Activated naive CD8-positive, alpha-beta T cell treated with anti-CD3 and anti-CD28 coated beads, Interleukin-2, amount 50 U/mL, for 24 hours (primary cell): ENCODE measurements at regions not wholly inside any gene's neighbourhood (a gene's known extent, or its start where the extent isn't known, plus 50 kb on each side); places are given as distances from the start of the nearest gene placed in this dataset.

Experiments used
- ATAC-seq: fragments of 150-1000 bp; cut with Tn5 transposase; one replicate; pipeline ENCODE4 v1.10.0; 2021
- DNase-seq: peaks from one replicate; pipeline ENCODE4 v3.0.0; 2021
- H3K27ac Mint-ChIP-seq: one replicate; pipeline ENCODE4 v1.8.0; 2021; ENCODE audit warnings: mild to moderate bottlenecking, mixed read lengths
- H3K27me3 Mint-ChIP-seq: one replicate; pipeline ENCODE4 v1.8.0; 2021; ENCODE audit warnings: mixed read lengths
- H3K36me3 Mint-ChIP-seq: one replicate; pipeline ENCODE4 v1.8.0; 2021; ENCODE audit warnings: low read depth, mixed read lengths
- H3K4me1 Mint-ChIP-seq: one replicate; pipeline ENCODE4 v1.8.0; 2021; ENCODE audit warnings: mixed read lengths
- H3K4me3 Mint-ChIP-seq: one replicate; pipeline ENCODE4 v1.8.0; 2021; ENCODE audit warnings: mild to moderate bottlenecking, moderate library complexity, mixed read lengths
- H3K9me3 Mint-ChIP-seq: one replicate; pipeline ENCODE4 v1.8.0; 2021; ENCODE audit warnings: mixed read lengths

DNA sequence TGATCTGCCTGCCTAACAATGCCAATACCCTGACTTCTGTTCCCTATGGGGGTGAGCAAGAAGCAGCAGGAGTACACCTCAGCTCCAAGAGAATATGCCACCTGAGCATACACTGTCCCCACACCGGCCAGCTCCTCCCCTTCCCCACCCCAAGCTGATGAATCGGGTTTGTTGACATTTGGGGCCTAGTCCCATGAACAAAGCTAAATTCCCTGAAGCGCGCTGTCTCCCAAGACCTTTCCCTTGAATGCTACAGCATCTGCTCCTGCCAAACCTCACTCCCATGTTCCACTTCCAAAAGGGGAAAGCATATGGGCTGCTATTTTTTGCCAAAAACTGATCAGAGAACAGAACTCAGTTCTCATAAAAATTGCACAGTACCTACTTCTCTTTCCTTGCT, 220.4 kb upstream of the CAMK1G start:
- Mint-ChIP-seq H3K36me3 (no peaks in the 10 kb centered on the region), H3K4me3 (no peak overlapping the region), H3K27ac (no peak overlapping the region), H3K4me1 (no peaks in the 10 kb centered on the region), H3K27me3 (peaks cover 8% of the 10 kb centered on the region), H3K9me3 (no peaks in the 10 kb centered on the region)
- DNase-seq (no peak), ATAC-seq (no peak)

DNA sequence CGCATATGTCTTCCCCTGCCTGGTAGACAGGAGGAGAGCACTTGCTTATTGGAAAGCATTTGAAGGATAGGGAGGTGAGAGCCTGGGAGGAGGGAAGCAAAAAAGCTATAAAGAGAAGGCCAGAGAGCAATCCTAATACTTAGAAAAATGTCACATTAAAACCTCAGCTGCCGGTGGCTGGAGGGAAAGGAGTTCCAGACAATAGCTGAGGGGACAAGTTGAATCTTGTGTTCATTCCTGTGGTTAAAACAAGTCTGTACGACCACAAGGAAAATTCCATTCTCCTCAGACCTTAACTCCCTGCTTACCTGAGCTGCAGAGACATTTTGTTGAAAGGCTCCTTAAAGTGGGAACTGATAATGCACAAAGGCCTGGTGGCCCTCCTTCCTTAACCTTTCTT, 218.8 kb upstream of the CAMK1G start:
- Mint-ChIP-seq H3K4me3 (no peak overlapping the region), H3K27me3 (peaks cover 10% of the 10 kb centered on the region), H3K4me1 (no peaks in the 10 kb centered on the region), H3K36me3 (no peaks in the 10 kb centered on the region), H3K9me3 (no peaks in the 10 kb centered on the region), H3K27ac (no peak overlapping the region)
- DNase-seq (no peak), ATAC-seq (no peak)

DNA sequence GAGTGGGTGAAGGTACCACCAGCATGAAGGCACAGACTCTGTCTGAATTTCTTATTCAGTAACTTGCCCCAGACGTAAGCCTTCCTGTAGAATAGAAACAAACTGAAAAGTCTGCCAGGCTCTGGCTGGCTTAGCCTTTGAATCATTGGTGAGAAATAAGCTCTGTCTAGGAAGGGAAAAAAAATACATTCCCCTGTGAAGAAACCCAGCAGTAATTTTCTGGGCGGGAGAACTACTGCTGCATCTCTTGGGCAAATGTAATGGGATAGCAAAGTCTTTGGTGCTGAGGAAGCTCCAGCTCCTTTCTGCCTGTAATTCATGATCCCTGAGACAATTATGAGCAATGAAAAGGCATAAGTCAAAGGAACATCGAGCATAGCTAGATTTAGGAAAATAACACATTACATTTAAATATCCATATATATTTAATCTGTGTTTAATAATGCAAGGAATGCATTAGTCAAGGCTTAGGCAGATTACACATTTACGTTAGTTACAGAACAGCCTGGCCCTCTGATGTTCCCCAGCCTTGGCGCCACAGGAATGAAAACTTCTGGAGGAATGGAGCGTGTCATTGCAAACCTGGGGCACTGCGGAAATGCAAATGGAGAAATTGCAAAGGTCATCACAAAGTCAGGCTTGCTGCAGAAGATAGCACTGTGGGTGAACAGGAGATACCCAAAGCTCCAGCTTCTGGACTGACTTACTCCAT, 216.3 kb upstream of the CAMK1G start:
- Mint-ChIP-seq H3K27ac (no peak overlapping the region), H3K36me3 (no peaks in the 10 kb centered on the region), H3K4me3 (no peak overlapping the region), H3K9me3 (no peaks in the 10 kb centered on the region), H3K27me3 (peaks cover 7% of the 10 kb centered on the region), H3K4me1 (no peaks in the 10 kb centered on the region)
- no peak for ATAC-seq
- DNase-seq = no peak

DNA sequence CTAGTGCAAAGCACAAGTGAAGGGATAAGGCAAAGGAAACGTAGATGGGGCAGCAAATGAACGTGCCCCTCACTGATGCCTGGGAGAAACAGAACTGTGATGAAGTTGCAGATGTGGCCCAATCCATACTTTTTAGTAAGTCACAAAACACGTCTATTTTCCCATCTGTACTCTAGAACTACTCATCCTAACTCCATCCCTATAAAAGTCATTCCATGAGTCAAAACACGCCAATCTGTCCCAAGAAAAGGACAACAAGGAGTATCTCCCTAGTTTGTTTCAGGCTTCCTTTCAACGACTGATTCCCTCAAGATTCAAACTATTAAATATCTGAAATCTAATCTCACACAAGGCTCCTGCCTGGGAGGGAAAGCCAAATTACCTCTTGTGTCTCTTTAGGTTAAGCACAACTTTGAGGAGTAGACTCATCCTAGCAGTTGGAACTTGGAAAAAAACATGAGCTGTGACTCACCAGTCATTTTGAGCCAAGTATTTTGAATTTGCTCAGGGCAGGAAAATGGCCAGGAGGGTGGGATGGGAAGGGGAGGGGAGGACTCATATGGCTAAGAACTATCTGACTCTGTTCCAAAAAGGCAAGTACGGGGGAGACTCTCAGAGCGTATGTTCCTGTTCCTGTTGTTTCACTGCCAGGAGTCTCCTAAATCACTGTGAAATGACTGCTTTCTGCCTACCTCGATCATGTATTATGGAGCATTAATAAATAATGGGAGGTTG, 214.5 kb upstream of the CAMK1G start:
- no peak overlapping the region for H3K27ac Mint-ChIP-seq
- no peaks in the 10 kb centered on the region for H3K9me3 Mint-ChIP-seq
- no peaks in the 10 kb centered on the region for H3K36me3 Mint-ChIP-seq
- peaks cover 7% of the 10 kb centered on the region for H3K27me3 Mint-ChIP-seq
- ATAC-seq (no peak), DNase-seq (no peak)
- no peak overlapping the region for H3K4me3 Mint-ChIP-seq
- no peaks in the 10 kb centered on the region for H3K4me1 Mint-ChIP-seq

DNA sequence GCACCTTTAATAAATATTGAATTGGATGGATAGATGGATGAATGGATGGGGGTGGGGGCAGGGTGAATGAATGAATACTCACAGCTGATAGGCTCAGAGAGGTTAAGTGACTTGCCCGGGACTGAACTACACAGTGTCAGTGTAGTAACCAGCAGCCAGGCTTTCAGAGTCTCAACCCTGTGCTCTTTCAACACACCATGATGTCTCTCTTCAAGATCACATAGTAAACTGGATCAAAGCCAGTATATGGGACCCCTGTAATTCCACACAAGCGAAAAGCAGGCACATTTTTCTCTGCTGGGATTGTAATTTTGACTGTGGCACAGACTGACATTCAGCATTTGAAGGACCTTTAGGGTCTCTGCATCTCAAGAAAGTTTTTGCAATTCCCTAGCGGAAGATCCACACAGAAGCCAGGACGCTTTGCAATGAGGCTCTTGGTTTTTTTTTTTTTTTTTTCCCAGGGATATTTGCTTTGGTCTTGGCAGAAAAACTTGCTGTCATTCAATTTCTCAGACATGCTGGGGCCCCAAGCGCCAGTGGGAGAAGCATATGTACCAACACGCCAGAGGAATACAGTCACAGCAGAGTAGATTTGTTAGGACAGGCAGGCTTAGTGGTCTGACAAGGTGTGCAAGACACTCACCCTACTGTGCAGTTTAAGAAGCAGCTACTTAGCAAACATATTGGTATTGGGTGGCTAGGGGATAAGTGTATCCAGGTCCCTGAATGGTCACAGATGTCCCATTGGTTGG, 213.1 kb upstream of the CAMK1G start:
- Mint-ChIP-seq H3K27me3 (peaks cover 6% of the 10 kb centered on the region), H3K4me1 (no peaks in the 10 kb centered on the region), H3K36me3 (no peaks in the 10 kb centered on the region), H3K4me3 (no peak overlapping the region), H3K27ac (no peak overlapping the region), H3K9me3 (no peaks in the 10 kb centered on the region)
- no peak for DNase-seq
- no peak for ATAC-seq

DNA sequence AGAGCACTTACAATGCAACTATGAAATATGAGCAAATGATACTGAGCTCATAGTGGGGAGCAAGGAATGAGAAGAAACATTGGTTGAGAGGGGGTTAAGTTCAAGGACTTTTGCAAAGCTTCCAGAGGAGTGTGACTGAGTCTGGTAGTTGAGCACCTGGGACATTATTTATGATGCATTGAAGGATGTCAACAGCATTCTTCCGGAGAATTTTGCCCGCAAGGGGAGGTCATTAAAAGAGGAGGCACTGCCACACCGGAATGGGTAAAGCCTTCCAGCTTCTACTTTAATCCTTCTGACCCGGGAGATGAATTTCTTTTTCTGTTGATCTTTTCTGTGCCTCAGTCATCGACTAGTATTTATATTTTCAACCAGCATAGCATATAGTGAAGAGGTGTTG, 208.4 kb upstream of the CAMK1G start:
- no peaks in the 10 kb centered on the region for H3K9me3 Mint-ChIP-seq
- H3K4me1 Mint-ChIP-seq = no peaks in the 10 kb centered on the region

DNA sequence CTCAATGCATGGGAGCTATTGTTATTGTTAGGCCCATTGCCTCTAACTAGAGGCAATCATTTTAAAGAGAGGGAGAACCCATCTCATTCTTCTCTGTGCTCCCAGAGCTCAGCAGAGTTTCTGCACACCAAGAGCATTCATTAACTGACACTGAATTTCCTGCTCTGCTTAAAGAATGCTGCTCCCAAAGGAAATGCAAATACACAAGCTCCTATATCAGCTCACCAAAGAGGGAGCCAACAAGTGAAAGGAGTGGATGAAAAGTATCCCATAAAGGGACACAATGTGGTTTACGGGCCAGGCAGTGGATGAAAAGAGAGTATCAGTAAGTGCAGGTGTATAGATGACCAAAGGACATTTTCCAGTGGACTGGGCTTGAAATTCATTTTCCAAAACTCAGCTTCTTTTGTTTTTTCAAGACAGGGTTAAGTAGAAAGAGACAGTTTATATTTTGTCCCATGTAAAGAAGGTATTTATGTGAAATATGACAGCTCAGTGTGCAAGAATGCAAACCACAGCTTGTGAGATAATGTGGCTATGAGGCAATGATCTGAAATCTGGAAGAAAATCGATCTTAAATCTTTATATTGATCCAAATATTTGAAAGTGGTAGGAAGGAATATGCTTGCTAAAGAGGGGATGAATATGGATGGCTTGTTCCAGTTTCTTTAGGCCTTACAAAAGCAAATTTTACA, 207.7 kb upstream of the CAMK1G start:
- ATAC-seq = no peak
- Mint-ChIP-seq H3K4me3 (no peak overlapping the region), H3K9me3 (no peaks in the 10 kb centered on the region), H3K27me3 (peaks cover 1% of the 10 kb centered on the region), H3K36me3 (no peaks in the 10 kb centered on the region), H3K27ac (no peak overlapping the region), H3K4me1 (no peaks in the 10 kb centered on the region)
- no peak for DNase-seq

More for the DNA sequence above, 208.4 kb upstream of the CAMK1G start:
- no peak for DNase-seq
- Mint-ChIP-seq H3K36me3 (no peaks in the 10 kb centered on the region), H3K27me3 (peaks cover 1% of the 10 kb centered on the region), H3K4me3 (no peak overlapping the region), H3K27ac (no peak overlapping the region)
- no peak for ATAC-seq

DNA sequence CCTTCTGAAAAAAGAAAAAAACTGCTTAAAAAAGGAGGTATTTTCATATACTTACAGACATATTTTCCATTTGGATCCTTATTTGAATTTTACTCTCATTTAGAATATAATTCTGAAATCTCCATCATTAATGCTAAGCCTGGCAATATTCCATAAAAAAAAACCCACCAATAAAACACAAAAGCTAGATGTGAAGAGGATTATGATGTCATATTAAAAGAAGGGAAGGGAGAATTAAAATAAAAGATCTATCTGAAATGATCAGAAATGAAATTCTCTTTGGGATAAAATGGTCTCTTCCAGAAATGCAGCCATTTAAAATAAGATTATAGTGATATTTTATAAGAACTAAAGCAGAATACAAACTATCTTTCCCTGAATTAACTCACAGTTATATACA, 206.7 kb upstream of the CAMK1G start:
- H3K4me3 Mint-ChIP-seq = no peak overlapping the region
- ATAC-seq (no peak), DNase-seq (no peak)
- peaks cover 1% of the 10 kb centered on the region for H3K27me3 Mint-ChIP-seq
- no peaks in the 10 kb centered on the region for H3K4me1 Mint-ChIP-seq
- H3K27ac Mint-ChIP-seq = no peak overlapping the region
- no peaks in the 10 kb centered on the region for H3K36me3 Mint-ChIP-seq
- H3K9me3 Mint-ChIP-seq = no peaks in the 10 kb centered on the region

DNA sequence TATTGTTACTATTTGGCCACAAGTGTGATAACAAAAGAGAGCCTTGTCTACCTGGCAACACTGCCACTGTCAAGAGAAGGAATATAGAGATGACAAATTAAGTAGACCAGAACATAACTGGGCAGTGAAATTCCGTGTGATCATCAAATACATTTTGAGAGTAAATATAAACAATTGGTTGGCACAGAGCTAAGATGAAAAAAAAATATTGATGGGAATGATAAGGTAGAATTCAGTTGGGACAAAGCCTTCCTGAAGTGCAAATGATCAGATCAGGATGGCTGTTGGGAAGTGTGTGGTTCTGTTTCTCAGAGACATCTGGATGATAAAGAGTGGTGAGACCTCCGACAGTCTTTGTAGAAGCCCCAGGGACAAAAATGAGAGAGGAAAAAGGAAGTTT, 205.5 kb upstream of the CAMK1G start:
- Mint-ChIP-seq H3K27me3 (peaks cover 3% of the 10 kb centered on the region), H3K4me3 (no peak overlapping the region), H3K9me3 (no peaks in the 10 kb centered on the region), H3K36me3 (no peaks in the 10 kb centered on the region), H3K4me1 (no peaks in the 10 kb centered on the region), H3K27ac (no peak overlapping the region)
- DNase-seq (no peak), ATAC-seq (no peak)

DNA sequence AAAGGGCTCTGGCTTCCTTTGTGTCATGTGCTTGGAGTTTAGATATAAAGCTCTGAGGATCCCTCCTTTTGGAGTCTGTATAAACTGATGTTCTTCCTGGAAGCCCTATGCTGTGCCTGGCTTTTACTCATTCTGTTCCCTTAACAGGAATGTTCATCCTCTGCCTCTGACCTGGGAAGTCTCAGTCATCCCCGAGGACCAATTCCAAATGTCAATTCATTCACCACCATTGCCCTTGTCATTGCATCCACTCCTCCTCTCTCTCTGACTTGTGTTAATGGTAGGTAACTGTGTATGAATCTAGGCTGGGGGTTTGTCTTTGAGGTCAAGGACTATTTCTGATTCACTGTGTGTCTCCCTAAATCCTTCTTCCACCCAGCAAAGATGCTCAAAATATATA, 204.2 kb upstream of the CAMK1G start:
- H3K27ac Mint-ChIP-seq = no peak overlapping the region
- H3K9me3 Mint-ChIP-seq = no peaks in the 10 kb centered on the region
- no peaks in the 10 kb centered on the region for H3K4me1 Mint-ChIP-seq
- DNase-seq (no peak), ATAC-seq (no peak)
- no peak overlapping the region for H3K4me3 Mint-ChIP-seq
- H3K27me3 Mint-ChIP-seq = peaks cover 3% of the 10 kb centered on the region
- H3K36me3 Mint-ChIP-seq = no peaks in the 10 kb centered on the region

DNA sequence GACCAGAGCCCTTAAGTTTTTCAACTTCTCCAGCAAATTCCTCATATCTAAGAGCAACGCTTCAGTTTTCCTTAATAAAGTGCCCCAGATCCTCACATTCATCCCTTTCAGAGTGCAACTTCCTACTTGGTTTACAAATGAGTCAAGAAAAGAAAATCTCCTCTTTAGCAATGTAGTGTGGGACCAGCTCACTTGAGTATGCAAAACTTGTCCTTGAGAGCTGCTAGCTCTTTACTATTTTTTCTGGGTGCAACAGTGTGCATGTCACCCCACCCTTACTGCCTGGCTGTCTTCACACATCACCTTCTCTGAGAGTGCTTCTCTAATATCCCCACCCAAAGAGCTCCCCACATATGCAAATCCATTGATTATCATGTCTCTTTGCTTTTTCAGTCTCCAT, 203.1 kb upstream of the CAMK1G start:
- ATAC-seq (no peak), DNase-seq (no peak)
- Mint-ChIP-seq H3K27ac (no peak overlapping the region), H3K4me3 (no peak overlapping the region), H3K9me3 (no peaks in the 10 kb centered on the region), H3K4me1 (no peaks in the 10 kb centered on the region), H3K27me3 (peaks cover 3% of the 10 kb centered on the region), H3K36me3 (no peaks in the 10 kb centered on the region)

DNA sequence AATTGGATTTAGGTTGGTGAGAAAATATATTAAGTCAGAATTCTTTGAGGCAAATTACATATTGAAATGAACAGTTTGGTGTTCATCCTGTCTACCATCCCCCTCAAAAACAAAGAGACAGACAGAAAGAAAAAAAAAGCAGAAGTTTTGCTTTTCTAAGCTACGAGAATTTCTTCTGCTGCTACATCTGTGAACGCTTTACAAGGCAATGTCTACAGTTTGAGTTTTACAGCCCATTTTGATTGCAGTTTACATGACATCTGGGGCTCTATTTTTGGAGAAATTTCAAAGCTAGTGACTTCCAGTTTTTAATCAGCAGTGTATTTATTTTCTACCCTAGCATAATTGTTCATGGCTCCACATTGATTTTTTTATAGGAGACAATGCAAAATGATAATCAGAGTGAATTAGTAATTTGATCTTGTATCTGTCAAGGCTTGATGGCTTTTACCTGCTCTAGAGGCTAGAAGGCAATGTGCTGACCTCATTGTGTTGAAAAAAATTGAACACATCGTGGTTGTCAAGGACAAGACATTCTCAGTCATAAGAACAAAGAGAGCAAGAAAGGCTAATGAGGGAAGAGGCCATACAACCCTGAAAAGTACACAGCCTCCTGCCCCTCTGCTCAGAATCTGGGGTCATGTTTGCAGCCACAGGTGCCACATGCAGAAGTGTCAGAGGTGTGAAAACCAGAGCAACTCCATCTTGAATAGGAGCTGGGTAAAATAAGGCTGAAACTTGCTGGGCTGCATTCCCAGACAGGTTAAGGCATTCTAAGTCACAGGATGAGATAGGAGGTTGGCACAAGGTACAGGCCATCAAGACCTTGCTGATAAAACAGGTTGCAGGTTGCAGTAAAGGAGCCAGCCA, 201.0 kb upstream of the CAMK1G start:
- H3K36me3 Mint-ChIP-seq = no peaks in the 10 kb centered on the region
- H3K9me3 Mint-ChIP-seq = no peaks in the 10 kb centered on the region
- no peak overlapping the region for H3K27ac Mint-ChIP-seq
- no peak overlapping the region for H3K4me3 Mint-ChIP-seq
- DNase-seq (no peak), ATAC-seq (no peak)
- peaks cover 1% of the 10 kb centered on the region for H3K27me3 Mint-ChIP-seq
- no peaks in the 10 kb centered on the region for H3K4me1 Mint-ChIP-seq

DNA sequence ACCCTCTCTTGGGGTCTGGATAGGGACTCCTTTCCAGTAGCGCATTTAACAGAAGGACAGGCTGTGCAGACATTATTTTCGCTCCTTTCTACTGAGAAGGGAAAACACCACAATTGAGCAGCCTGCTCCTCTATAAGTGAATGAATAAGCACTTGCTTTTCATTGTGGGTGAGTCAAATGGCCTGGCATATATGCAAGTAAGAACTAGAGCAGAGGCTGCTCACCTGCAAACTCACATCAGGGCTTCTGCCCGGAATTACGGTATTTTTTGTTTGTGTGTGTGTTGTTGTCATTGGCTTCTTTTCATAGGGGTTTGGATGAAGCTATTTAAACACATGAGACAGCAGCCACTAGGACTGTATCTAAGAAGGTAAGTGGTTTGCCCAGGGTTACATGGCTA, 200.1 kb upstream of the CAMK1G start:
- no peak overlapping the region for H3K4me3 Mint-ChIP-seq
- H3K36me3 Mint-ChIP-seq = no peaks in the 10 kb centered on the region
- no peaks in the 10 kb centered on the region for H3K4me1 Mint-ChIP-seq
- peaks cover 4% of the 10 kb centered on the region for H3K27me3 Mint-ChIP-seq
- no peaks in the 10 kb centered on the region for H3K9me3 Mint-ChIP-seq
- DNase-seq (no peak), ATAC-seq (no peak)
- no peak overlapping the region for H3K27ac Mint-ChIP-seq
